Skeletal muscle satellite cell (primary cell): ENCODE measurements at regions not wholly inside any gene's neighbourhood (a gene's known extent, or its start where the extent isn't known, plus 50 kb on each side); places are given as distances from the start of the nearest gene placed in this dataset.
"Not testable (repeated sequence)": the region's sequence is repeated elsewhere in the genome, so short reads cannot be mapped to it uniquely, and the experiment has no call there.

ENCODE experiments used
- H3K27me3 ChIP-seq: 2 replicates; pipeline ENCODE4 v1.7.0; 2013; ENCODE audit warnings: low read length; ENCODE audit not compliant: control insufficient read depth, insufficient read depth
- H3K36me3 ChIP-seq: 2 replicates; pipeline ENCODE4 v1.7.0; 2013; ENCODE audit warnings: mild to moderate bottlenecking, control low read depth, low read length; ENCODE audit not compliant: insufficient read depth
- H3K4me1 ChIP-seq: 2 replicates; pipeline ENCODE4 v1.7.0; 2013; ENCODE audit warnings: low read length; ENCODE audit not compliant: control insufficient read depth, insufficient read depth
- H3K4me2 ChIP-seq: 2 replicates; pipeline ENCODE4 v1.7.0; 2013; ENCODE audit warnings: mild to moderate bottlenecking, low read length
- H3K4me3 ChIP-seq: 2 replicates; pipeline ENCODE4 v1.7.0; 2013; ENCODE audit warnings: low read length
- H3K9ac ChIP-seq: 2 replicates; pipeline ENCODE4 v1.7.0; 2013; ENCODE audit warnings: mild to moderate bottlenecking, low read depth, low read length, moderate library complexity
- H3K9me3 ChIP-seq: replicated peaks from 2 replicates; pipeline ENCODE4 v1.7.0; 2013; ENCODE audit warnings: mild to moderate bottlenecking, control low read depth, low read length

- not testable (repeated sequence) for H3K27me3 ChIP-seq, H3K36me3 ChIP-seq, H3K4me3 ChIP-seq, H3K4me2 ChIP-seq, H3K9me3 ChIP-seq, H3K9ac ChIP-seq
- peaks cover 32% of the 10 kb centered on the region for H3K4me1 ChIP-seq
These were observed 52.1 kb upstream of the SEPTIN5 start for GRCh38 chr22:19662049-19662684.

GRCh38 chr22:19663286-19663815 lies 51.0 kb upstream of the SEPTIN5 start:
- Histone ChIP-seq H3K4me2 (peak overlapping the region; percentile 71), H3K4me3 (no peak overlapping the region), H3K4me1 (peaks cover 37% of the 10 kb centered on the region), H3K9ac (peak overlapping the region; percentile 31), H3K9me3 (no peaks in the 10 kb centered on the region), H3K36me3 (no peaks in the 10 kb centered on the region), H3K27me3 (no peaks in the 10 kb centered on the region)

- peaks cover 37% of the 10 kb centered on the region for H3K4me1 ChIP-seq
- no peaks in the 10 kb centered on the region for H3K36me3 ChIP-seq
- H3K9me3 ChIP-seq = no peaks in the 10 kb centered on the region
- peak overlapping the region; percentile 71 for H3K4me2 ChIP-seq
- H3K27me3 ChIP-seq = no peaks in the 10 kb centered on the region
- peak overlapping the region; percentile 31 for H3K9ac ChIP-seq
- peak overlapping the region; percentile 41 for H3K4me3 ChIP-seq
These were observed 50.4 kb upstream of the SEPTIN5 start for GRCh38 chr22:19663821-19664355.

GRCh38 chr22:19664406-19664805 lies 49.9 kb upstream of the SEPTIN5 start:
- H3K4me2 ChIP-seq = peak overlapping the region; percentile 71
- H3K36me3 ChIP-seq = no peaks in the 10 kb centered on the region
- H3K9me3 ChIP-seq = no peaks in the 10 kb centered on the region
- no peak overlapping the region for H3K4me3 ChIP-seq
- H3K9ac ChIP-seq = no peak overlapping the region
- peaks cover 37% of the 10 kb centered on the region for H3K4me1 ChIP-seq
- no peaks in the 10 kb centered on the region for H3K27me3 ChIP-seq
